GM11168 (cell line): ENCODE measurements at regions not wholly inside any gene's neighbourhood (a gene's known extent, or its start where the extent isn't known, plus 50 kb on each side); places are given as distances from the start of the nearest gene placed in this dataset.
"Not testable (repeated sequence)": the region's sequence is repeated elsewhere in the genome, so short reads cannot be mapped to it uniquely, and the experiment has no call there.

Experiments
- in situ Hi-C: fragments of 300-500 bp; cut with MboI; formaldehyde crosslinking; loops from one replicate; pipeline ENCODE4 v1.12.0; 2022; ENCODE audit warnings: low sequenced_read_pairs; ENCODE audit not compliant: unreplicated experiment

GRCh38 chr6:85237478-85237877 lies 212.4 kb upstream of the NT5E start:
- in situ Hi-C loops = no loop called here

GRCh38 chr6:85236636-85237035 lies 213.2 kb upstream of the NT5E start:
- in situ Hi-C loops = no loop called here

GRCh38 chr6:85227345-85227744 lies 222.5 kb upstream of the NT5E start:
- in situ Hi-C loops = not testable (repeated sequence)

- in situ Hi-C loops = not testable (repeated sequence)
These were observed 237.1 kb upstream of the NT5E start for GRCh38 chr6:85212794-85213193.

- in situ Hi-C loops = no loop called here
These were observed 254.6 kb upstream of the NT5E start for GRCh38 chr6:85195243-85195642.

- in situ Hi-C loops = no loop called here
These were observed 256.5 kb upstream of the NT5E start for GRCh38 chr6:85193339-85193738.

GRCh38 chr6:85192596-85192995 lies 257.3 kb upstream of the NT5E start:
- in situ Hi-C loops = no loop called here

- in situ Hi-C loops = no loop called here
These were observed 257.7 kb upstream of the NT5E start for GRCh38 chr6:85192186-85192585.

GRCh38 chr6:85191656-85192055 lies 258.2 kb upstream of the NT5E start:
- in situ Hi-C loops = no loop called here

GRCh38 chr6:85186546-85187175 lies 263.2 kb upstream of the NT5E start:
- in situ Hi-C loops = no loop called here

- in situ Hi-C loops = no loop called here
These were observed 263.9 kb upstream of the NT5E start for GRCh38 chr6:85185977-85186376.

GRCh38 chr6:85183841-85184240 lies 266.0 kb upstream of the NT5E start:
- in situ Hi-C loops = no loop called here

GRCh38 chr6:85172705-85173104 lies 277.2 kb upstream of the NT5E start:
- in situ Hi-C loops = no loop called here

- in situ Hi-C loops = no loop called here
These were observed 277.7 kb upstream of the NT5E start for GRCh38 chr6:85172161-85172560.

GRCh38 chr6:85169189-85169588 lies 280.7 kb upstream of the NT5E start:
- in situ Hi-C loops = no loop called here

- in situ Hi-C loops = no loop called here
These were observed 281.7 kb upstream of the NT5E start for GRCh38 chr6:85168146-85168545.

GRCh38 chr6:85166114-85166741 lies 283.7 kb upstream of the NT5E start:
- in situ Hi-C loops = no loop called here

- in situ Hi-C loops = no loop called here
These were observed 286.5 kb upstream of the NT5E start for GRCh38 chr6:85163156-85164080.

- in situ Hi-C loops = no loop called here
These were observed 292.6 kb upstream of the NT5E start for GRCh38 chr6:85157311-85157710.

GRCh38 chr6:85143676-85144075 lies 306.2 kb upstream of the NT5E start:
- in situ Hi-C loops = no loop called here

- in situ Hi-C loops = no loop called here
These were observed 312.0 kb upstream of the NT5E start for GRCh38 chr6:85137865-85138264.
